Smooth muscle cell (in vitro differentiated cells): ENCODE measurements at regions not wholly inside any gene's neighbourhood (a gene's known extent, or its start where the extent isn't known, plus 50 kb on each side); places are given as distances from the start of the nearest gene placed in this dataset.

Experiments
- DNase-seq: peaks from one replicate; lab custom pipeline; 2025; ENCODE audit not compliant: unreplicated experiment; lab: John Stamatoyannopoulos, UW
- H2AFZ ChIP-seq: fragments of 200-600 bp; sonication (generic); 2 replicates; pipeline ENCODE4 v1.6.0; 2016; ENCODE audit warnings: antibody characterized with exemption, low read depth, mild to moderate bottlenecking
- H3F3A ChIP-seq: fragments of 200-600 bp; sonication (generic); 2 replicates; pipeline ENCODE4 v1.6.0; 2017; ENCODE audit warnings: antibody characterized with exemption, low read depth
- H3K27ac ChIP-seq: fragments of 200-600 bp; sonication (generic); 2 replicates; pipeline ENCODE4 v1.5.1; 2016; ENCODE audit warnings: low read depth, mild to moderate bottlenecking
- H3K27me3 ChIP-seq: fragments of 200-600 bp; sonication (generic); 2 replicates; pipeline ENCODE4 v1.6.1; 2016; ENCODE audit warnings: low read depth, mild to moderate bottlenecking
- H3K36me3 ChIP-seq: fragments of 200-600 bp; sonication (generic); 2 replicates; pipeline ENCODE4 v1.5.1; 2016; ENCODE audit warnings: low read depth
- H3K4me1 ChIP-seq: fragments of 200-600 bp; sonication (generic); 2 replicates; pipeline ENCODE4 v1.5.1; 2016; ENCODE audit warnings: low read depth
- H3K4me2 ChIP-seq: fragments of 200-600 bp; sonication (generic); 2 replicates; pipeline ENCODE4 v1.6.0; 2016; ENCODE audit warnings: mild to moderate bottlenecking
- H3K4me3 ChIP-seq: fragments of 200-600 bp; sonication (generic); 2 replicates; pipeline ENCODE4 v1.5.1; 2016; ENCODE audit warnings: mild to moderate bottlenecking
- H3K79me2 ChIP-seq: fragments of 200-600 bp; sonication (generic); 2 replicates; pipeline ENCODE4 v1.6.0; 2016; ENCODE audit warnings: low read depth, mild to moderate bottlenecking
- H3K9ac ChIP-seq: fragments of 200-600 bp; sonication (generic); 2 replicates; pipeline ENCODE4 v1.6.0; 2016; ENCODE audit warnings: low read depth
- H3K9me3 ChIP-seq: fragments of 200-600 bp; sonication (generic); replicated peaks from 2 replicates; pipeline ENCODE4 v1.5.1; 2016; ENCODE audit warnings: low read depth
- H4K20me1 ChIP-seq: fragments of 200-600 bp; sonication (generic); 2 replicates; pipeline ENCODE4 v1.6.0; 2016; ENCODE audit warnings: low read depth
- CTCF ChIP-seq: fragments of 200-600 bp; sonication (generic); IDR thresholded peaks from 2 replicates; pipeline ENCODE4 v1.5.1; 2017; ENCODE audit warnings: borderline replicate concordance, mild to moderate bottlenecking, antibody characterized with exemption; ENCODE audit not compliant: insufficient read depth, poor library complexity, severe bottlenecking
- WGBS: methylation state at CpG from one replicate; pipeline ENCODE4 v1.1.7; 2016; ENCODE audit warnings: low lambda C conversion rate; 5-methylcytosine and 5-hydroxymethylcytosine counted together

- H3K4me2 ChIP-seq = no peak overlapping the region
- H2AFZ ChIP-seq = no peak overlapping the region
- no peaks in the 10 kb centered on the region for H3K36me3 ChIP-seq
- no peaks in the 10 kb centered on the region for H4K20me1 ChIP-seq
- H3K79me2 ChIP-seq = no peaks in the 10 kb centered on the region
- no peak overlapping the region for H3K27ac ChIP-seq
- no peak for TF ChIP-seq CTCF
- 87% methylated on average over 1 of the region's 1 CpG for WGBS
- no peaks in the 10 kb centered on the region for H3K9me3 ChIP-seq
- H3K4me3 ChIP-seq = no peak overlapping the region
- no peaks in the 10 kb centered on the region for H3K4me1 ChIP-seq
- DNase-seq = no peak
- H3K9ac ChIP-seq = no peak overlapping the region
- H3F3A ChIP-seq = no peaks in the 10 kb centered on the region
- H3K27me3 ChIP-seq = no peaks in the 10 kb centered on the region
Measured at GRCh38 chr3:39605837-39606236, 138.4 kb downstream of the MOBP start.

GRCh38 chr3:39626198-39626597 lies 158.7 kb downstream of the MOBP start:
- no peak overlapping the region for H3K4me3 ChIP-seq
- H3K79me2 ChIP-seq = no peaks in the 10 kb centered on the region
- H2AFZ ChIP-seq = no peak overlapping the region
- H3K27me3 ChIP-seq = no peaks in the 10 kb centered on the region
- H3K4me1 ChIP-seq = no peaks in the 10 kb centered on the region
- DNase-seq = no peak
- no peak overlapping the region for H3K4me2 ChIP-seq
- H3F3A ChIP-seq = no peaks in the 10 kb centered on the region
- no peak overlapping the region for H3K27ac ChIP-seq
- no peak for TF ChIP-seq CTCF
- H3K9me3 ChIP-seq = no peaks in the 10 kb centered on the region
- H3K36me3 ChIP-seq = no peaks in the 10 kb centered on the region
- WGBS = 88% methylated on average over 1 of the region's 1 CpG
- no peaks in the 10 kb centered on the region for H4K20me1 ChIP-seq
- no peak overlapping the region for H3K9ac ChIP-seq

- Histone ChIP-seq H3K27ac (no peak overlapping the region), H3K4me3 (no peak overlapping the region), H2AFZ (no peak overlapping the region), H3K4me2 (no peak overlapping the region), H3K9me3 (no peaks in the 10 kb centered on the region), H3F3A (no peaks in the 10 kb centered on the region), H3K4me1 (no peaks in the 10 kb centered on the region), H3K79me2 (no peaks in the 10 kb centered on the region), H4K20me1 (no peaks in the 10 kb centered on the region), H3K9ac (no peak overlapping the region), H3K36me3 (no peaks in the 10 kb centered on the region), H3K27me3 (no peaks in the 10 kb centered on the region)
- DNase-seq = no peak
- WGBS = 48% methylated on average over 5 of the region's 5 CpGs
- no peak for TF ChIP-seq CTCF
Measured at GRCh38 chr3:39631136-39631535, 163.7 kb downstream of the MOBP start.

- Histone ChIP-seq H3F3A (no peaks in the 10 kb centered on the region), H3K27ac (no peak overlapping the region), H3K9me3 (no peaks in the 10 kb centered on the region), H3K9ac (no peak overlapping the region), H4K20me1 (no peaks in the 10 kb centered on the region), H3K4me2 (no peak overlapping the region), H3K4me1 (peaks cover 14% of the 10 kb centered on the region), H3K79me2 (no peaks in the 10 kb centered on the region), H2AFZ (no peak overlapping the region), H3K36me3 (no peaks in the 10 kb centered on the region), H3K4me3 (no peak overlapping the region), H3K27me3 (no peaks in the 10 kb centered on the region)
- TF ChIP-seq CTCF = peak; percentile 30
- DNase-seq = no peak
- WGBS = 96% methylated on average over 1 of the region's 1 CpG
Measured at GRCh38 chr3:39637807-39638206, 170.3 kb downstream of the MOBP start.
